HepG2 (cell line): ENCODE measurements at regions not wholly inside any gene's neighbourhood (a gene's known extent, or its start where the extent isn't known, plus 50 kb on each side); places are given as distances from the start of the nearest gene placed in this dataset.

ENCODE experiments used
- ATF6 ChIP-seq: sonication (generic); formaldehyde crosslinking; conservative IDR thresholded peaks from 2 replicates; pipeline ENCODE4 v1.4.0; 2020; ENCODE audit warnings: missing genetic modification reagents
- BCL6 ChIP-seq: IDR thresholded peaks from 2 replicates; pipeline ENCODE4 v1.6.1; 2016; ENCODE audit warnings: missing genetic modification reagents, missing compliant biosample characterization
- CAMTA2 ChIP-seq: sonication (generic); formaldehyde crosslinking; IDR thresholded peaks from 2 replicates; pipeline ENCODE4 v1.4.0; 2020; ENCODE audit warnings: mild to moderate bottlenecking, missing genetic modification reagents, borderline replicate concordance
- DNMT1 ChIP-seq: sonication (generic); formaldehyde crosslinking; IDR thresholded peaks from 2 replicates; pipeline ENCODE4 v1.5.1; 2020; ENCODE audit warnings: mild to moderate bottlenecking, missing genetic modification reagents
- KLF9 ChIP-seq: IDR thresholded peaks from 2 replicates; pipeline ENCODE4 v1.6.1; 2016; ENCODE audit warnings: low read depth
- MIER2 ChIP-seq: IDR thresholded peaks from 2 replicates; pipeline ENCODE4 v1.6.1; 2016; ENCODE audit warnings: missing biosample characterization, missing genetic modification reagents
- MTA1 ChIP-seq: sonication (generic); formaldehyde crosslinking; IDR thresholded peaks from 2 replicates; pipeline ENCODE4 v1.4.0; 2020; ENCODE audit warnings: missing genetic modification reagents, mild to moderate bottlenecking, borderline replicate concordance
- NFATC3 ChIP-seq: sonication (generic); formaldehyde crosslinking; IDR thresholded peaks from 2 replicates; pipeline ENCODE4 v1.5.1; 2020; ENCODE audit warnings: mild to moderate bottlenecking, missing genetic modification reagents
- PRPF4 ChIP-seq: fragments of 200-400 bp; formaldehyde crosslinking; IDR thresholded peaks from 2 replicates; pipeline ENCODE4 v1.6.1; 2016; ENCODE audit warnings: low read length, low read depth; ENCODE audit not compliant: poor library complexity, severe bottlenecking
- PTBP1 ChIP-seq: fragments of 200-400 bp; formaldehyde crosslinking; IDR thresholded peaks from 2 replicates; pipeline ENCODE4 v1.6.1; 2018; ENCODE audit warnings: low read length, low read depth; ENCODE audit not compliant: poor library complexity, severe bottlenecking
- SOX13 ChIP-seq, 3 experiments: fragments of 450-650 bp in 1 of 3; sonication (generic) in 1 of 3; formaldehyde crosslinking in 1 of 3; IDR thresholded peaks in 2 of 3; conservative IDR thresholded peaks in 1 of 3; 2 replicates each; pipeline versions ENCODE4 v1.5.0 to v1.6.1; 2016 to 2020; ENCODE audit warnings: antibody characterized with exemption in 1 of 3, mild to moderate bottlenecking in 1 of 3, missing compliant biosample characterization in 1 of 3, missing genetic modification reagents in 1 of 3, moderate library complexity in 1 of 3
- SP140L ChIP-seq: sonication (generic); formaldehyde crosslinking; IDR thresholded peaks from 2 replicates; pipeline ENCODE4 v1.4.0; 2020; ENCODE audit warnings: missing genetic modification reagents, borderline replicate concordance
- ZNF441 ChIP-seq: sonication (generic); formaldehyde crosslinking; IDR thresholded peaks from 2 replicates; pipeline ENCODE4 v1.7.0; 2021; ENCODE audit warnings: missing genetic modification reagents, borderline replicate concordance
- ZNF547 ChIP-seq: sonication (generic); formaldehyde crosslinking; IDR thresholded peaks from 2 replicates; pipeline ENCODE4 v1.5.1; 2020; ENCODE audit warnings: mild to moderate bottlenecking, missing genetic modification reagents
- ZNF761 ChIP-seq: sonication (generic); formaldehyde crosslinking; conservative IDR thresholded peaks from 2 replicates; pipeline ENCODE4 v1.4.0; 2020; ENCODE audit warnings: mild to moderate bottlenecking, missing genetic modification reagents
- ZSCAN25 ChIP-seq: sonication (generic); formaldehyde crosslinking; IDR thresholded peaks from 2 replicates; pipeline ENCODE4 v1.8.0; 2022; ENCODE audit warnings: mild to moderate bottlenecking, missing genetic modification reagents
- TF ChIP-seq, protein P1 (sequence below): sonication (generic); formaldehyde crosslinking; IDR thresholded peaks from 2 replicates; pipeline ENCODE4 v1.4.0; 2020; ENCODE audit warnings: missing genetic modification reagents
- TF ChIP-seq, protein P2 (sequence below): sonication (generic); formaldehyde crosslinking; IDR thresholded peaks from 2 replicates; pipeline ENCODE4 v1.8.0; 2022; ENCODE audit warnings: low read depth, missing genetic modification reagents
- TF ChIP-seq, protein P3 (sequence below): sonication (generic); formaldehyde crosslinking; IDR thresholded peaks from 2 replicates; pipeline ENCODE4 v1.4.0; 2020; ENCODE audit warnings: missing genetic modification reagents

- no peak for TF ChIP-seq CAMTA2 (CRISPR knock-in tag)
- TF ChIP-seq NFATC3 (CRISPR knock-in tag) = no peak
- TF ChIP-seq KLF9 = peak; percentile 73
- TF ChIP-seq MTA1 = peak; percentile 90
- no peak for TF ChIP-seq PTBP1
- peak; percentile 86 for TF ChIP-seq PRPF4
- peak; percentile 67; the same call in 1 of the 2 replicates for TF ChIP-seq SP140L (CRISPR knock-in tag)
- TF ChIP-seq, protein P1, sequence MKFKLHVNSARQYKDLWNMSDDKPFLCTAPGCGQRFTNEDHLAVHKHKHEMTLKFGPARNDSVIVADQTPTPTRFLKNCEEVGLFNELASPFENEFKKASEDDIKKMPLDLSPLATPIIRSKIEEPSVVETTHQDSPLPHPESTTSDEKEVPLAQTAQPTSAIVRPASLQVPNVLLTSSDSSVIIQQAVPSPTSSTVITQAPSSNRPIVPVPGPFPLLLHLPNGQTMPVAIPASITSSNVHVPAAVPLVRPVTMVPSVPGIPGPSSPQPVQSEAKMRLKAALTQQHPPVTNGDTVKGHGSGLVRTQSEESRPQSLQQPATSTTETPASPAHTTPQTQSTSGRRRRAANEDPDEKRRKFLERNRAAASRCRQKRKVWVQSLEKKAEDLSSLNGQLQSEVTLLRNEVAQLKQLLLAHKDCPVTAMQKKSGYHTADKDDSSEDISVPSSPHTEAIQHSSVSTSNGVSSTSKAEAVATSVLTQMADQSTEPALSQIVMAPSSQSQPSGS = peak; percentile 78; the same call in 1 of the 2 replicates
- TF ChIP-seq BCL6 (CRISPR knock-in tag) = peak; percentile 86
- TF ChIP-seq ZSCAN25 (CRISPR knock-in tag) = no peak; the same call in none of the 2 replicates
- TF ChIP-seq, protein P2, sequence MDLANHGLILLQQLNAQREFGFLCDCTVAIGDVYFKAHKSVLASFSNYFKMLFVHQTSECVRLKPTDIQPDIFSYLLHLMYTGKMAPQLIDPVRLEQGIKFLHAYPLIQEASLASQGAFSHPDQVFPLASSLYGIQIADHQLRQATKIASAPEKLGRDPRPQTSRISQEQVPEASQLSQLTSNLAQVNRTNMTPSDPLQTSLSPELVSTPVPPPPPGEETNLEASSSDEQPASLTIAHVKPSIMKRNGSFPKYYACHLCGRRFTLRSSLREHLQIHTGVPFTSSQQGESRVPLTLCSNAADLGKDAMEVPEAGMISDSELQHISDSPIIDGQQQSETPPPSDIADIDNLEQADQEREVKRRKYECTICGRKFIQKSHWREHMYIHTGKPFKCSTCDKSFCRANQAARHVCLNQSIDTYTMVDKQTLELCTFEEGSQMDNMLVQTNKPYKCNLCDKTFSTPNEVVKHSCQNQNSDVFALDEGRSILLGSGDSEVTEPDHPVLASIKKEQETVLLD (CRISPR knock-in tag) = no peak
- no peak; the same call in 1 of the 2 replicates for TF ChIP-seq MIER2 (CRISPR knock-in tag)
- no peak; the same call in 1 of the 2 replicates for TF ChIP-seq ZNF547 (CRISPR knock-in tag)
- TF ChIP-seq DNMT1 = no peak
- TF ChIP-seq, protein P3, sequence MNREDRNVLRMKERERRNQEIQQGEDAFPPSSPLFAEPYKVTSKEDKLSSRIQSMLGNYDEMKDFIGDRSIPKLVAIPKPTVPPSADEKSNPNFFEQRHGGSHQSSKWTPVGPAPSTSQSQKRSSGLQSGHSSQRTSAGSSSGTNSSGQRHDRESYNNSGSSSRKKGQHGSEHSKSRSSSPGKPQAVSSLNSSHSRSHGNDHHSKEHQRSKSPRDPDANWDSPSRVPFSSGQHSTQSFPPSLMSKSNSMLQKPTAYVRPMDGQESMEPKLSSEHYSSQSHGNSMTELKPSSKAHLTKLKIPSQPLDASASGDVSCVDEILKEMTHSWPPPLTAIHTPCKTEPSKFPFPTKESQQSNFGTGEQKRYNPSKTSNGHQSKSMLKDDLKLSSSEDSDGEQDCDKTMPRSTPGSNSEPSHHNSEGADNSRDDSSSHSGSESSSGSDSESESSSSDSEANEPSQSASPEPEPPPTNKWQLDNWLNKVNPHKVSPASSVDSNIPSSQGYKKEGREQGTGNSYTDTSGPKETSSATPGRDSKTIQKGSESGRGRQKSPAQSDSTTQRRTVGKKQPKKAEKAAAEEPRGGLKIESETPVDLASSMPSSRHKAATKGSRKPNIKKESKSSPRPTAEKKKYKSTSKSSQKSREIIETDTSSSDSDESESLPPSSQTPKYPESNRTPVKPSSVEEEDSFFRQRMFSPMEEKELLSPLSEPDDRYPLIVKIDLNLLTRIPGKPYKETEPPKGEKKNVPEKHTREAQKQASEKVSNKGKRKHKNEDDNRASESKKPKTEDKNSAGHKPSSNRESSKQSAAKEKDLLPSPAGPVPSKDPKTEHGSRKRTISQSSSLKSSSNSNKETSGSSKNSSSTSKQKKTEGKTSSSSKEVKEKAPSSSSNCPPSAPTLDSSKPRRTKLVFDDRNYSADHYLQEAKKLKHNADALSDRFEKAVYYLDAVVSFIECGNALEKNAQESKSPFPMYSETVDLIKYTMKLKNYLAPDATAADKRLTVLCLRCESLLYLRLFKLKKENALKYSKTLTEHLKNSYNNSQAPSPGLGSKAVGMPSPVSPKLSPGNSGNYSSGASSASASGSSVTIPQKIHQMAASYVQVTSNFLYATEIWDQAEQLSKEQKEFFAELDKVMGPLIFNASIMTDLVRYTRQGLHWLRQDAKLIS (CRISPR knock-in tag) = peak; percentile 75; the same call in 1 of the 2 replicates
- TF ChIP-seq SOX13 (IDR thresholded peaks at IDR 0.05) = peak; percentile 95; the same call in 1 of the 2 replicates
- peak in 1 of 2 experiments; percentile 97; a peak in 3 of 4 replicates for TF ChIP-seq SOX13 (CRISPR knock-in tag; conservative IDR thresholded peaks at IDR 0.05 in 1 of 2, IDR thresholded peaks at IDR 0.05 in 1 of 2)
- TF ChIP-seq ATF6 = no peak
- TF ChIP-seq ZNF441 (CRISPR knock-in tag) = peak; percentile 48; the same call in 1 of the 2 replicates
- TF ChIP-seq ZNF761 = 0 out of 2 replicates have a peak, but pooled peaks have one; percentile 68
Observed at GRCh38 chr2:62569907-62570841, 64.2 kb upstream of the TMEM17 start (continued).
